Hepatocyte (in vitro differentiated cells): ENCODE measurements at regions not wholly inside any gene's neighbourhood (a gene's known extent, or its start where the extent isn't known, plus 50 kb on each side); places are given as distances from the start of the nearest gene placed in this dataset. TPM values are rescaled to one million over a fixed set of nuclear protein-coding genes. Genes with fewer than 3 reads are reported as not detected.

Source experiments
- DNase-seq: peaks from one replicate; pipeline ENCODE4 v3.0.0-alpha.2; 2016; ENCODE audit warnings: low spot score
- H2AFZ ChIP-seq: fragments of 200-600 bp; sonication (generic); 2 replicates; pipeline ENCODE4 v1.6.0; 2016; ENCODE audit warnings: antibody characterized with exemption, mild to moderate bottlenecking
- H3K27ac ChIP-seq: fragments of 200-600 bp; sonication (generic); 2 replicates; pipeline ENCODE4 v1.5.1; 2016; ENCODE audit warnings: mild to moderate bottlenecking
- H3K27me3 ChIP-seq: fragments of 200-600 bp; sonication (generic); 2 replicates; pipeline ENCODE4 v1.6.1; 2016
- H3K36me3 ChIP-seq: fragments of 200-600 bp; sonication (generic); replicated peaks from 2 replicates; pipeline ENCODE4 v1.5.1; 2016; ENCODE audit warnings: low read depth; ENCODE audit not compliant: insufficient read depth
- H3K4me1 ChIP-seq: fragments of 200-600 bp; sonication (generic); 2 replicates; pipeline ENCODE4 v1.5.1; 2016; ENCODE audit warnings: mild to moderate bottlenecking, moderate library complexity; ENCODE audit not compliant: insufficient read depth
- H3K4me2 ChIP-seq: fragments of 200-600 bp; sonication (generic); 2 replicates; pipeline ENCODE4 v1.6.0; 2016
- H3K4me3 ChIP-seq: fragments of 200-600 bp; sonication (generic); 2 replicates; pipeline ENCODE4 v1.5.1; 2016; ENCODE audit warnings: mild to moderate bottlenecking
- H3K79me2 ChIP-seq: fragments of 200-600 bp; sonication (generic); 2 replicates; pipeline ENCODE4 v1.6.0; 2017; ENCODE audit warnings: mild to moderate bottlenecking
- H3K9me2 ChIP-seq: fragments of 200-600 bp; sonication (generic); replicated peaks from 2 replicates; pipeline ENCODE4 v1.6.0; 2017; ENCODE audit warnings: mild to moderate bottlenecking; ENCODE audit not compliant: insufficient read depth
- H3K9me3 ChIP-seq: fragments of 200-600 bp; sonication (generic); 2 replicates; pipeline ENCODE4 v1.5.1; 2016; ENCODE audit warnings: low read depth, mild to moderate bottlenecking
- H4K20me1 ChIP-seq: fragments of 200-600 bp; sonication (generic); 2 replicates; pipeline ENCODE4 v1.6.0; 2016; ENCODE audit warnings: mild to moderate bottlenecking; ENCODE audit not compliant: insufficient read depth, poor library complexity, severe bottlenecking
- EZH2 ChIP-seq: fragments of 200-600 bp; sonication (generic); IDR thresholded peaks from 2 replicates; pipeline ENCODE4 v1.6.1; 2016; ENCODE audit warnings: antibody characterized with exemption, mild to moderate bottlenecking, borderline replicate concordance
- EZH2phosphoT487 ChIP-seq: fragments of 200-600 bp; sonication (generic); IDR thresholded peaks from one replicate; pipeline ENCODE4 v1.6.1; 2018; ENCODE audit warnings: antibody characterized with exemption, mild to moderate bottlenecking, low read depth, moderate library complexity; ENCODE audit not compliant: unreplicated experiment, severe bottlenecking
- WGBS: methylation state at CpG from one replicate; pipeline ENCODE4 v1.1.6; 2016; ENCODE audit warnings: low lambda C conversion rate; ENCODE audit errors: missing lambda C conversion rate; 5-methylcytosine and 5-hydroxymethylcytosine counted together
- microRNA-seq: library from miRNA; unstranded; fragments of <30 nt; microRNA quantifications from one replicate; pipeline ENCODE4, GENCODE V29; 2017
- small RNA-seq: library from RNA; depleted of rRNA; stranded (forward); fragments of <200 nt; gene quantifications from one replicate; pipeline ENCODE3, GENCODE V24; 2014
- TF ChIP-seq, protein P1 (sequence below): fragments of 200-600 bp; sonication (generic); IDR thresholded peaks from 2 replicates; pipeline ENCODE4 v1.5.1; 2016; ENCODE audit warnings: antibody characterized with exemption, mild to moderate bottlenecking; ENCODE audit not compliant: poor library complexity

DNA sequence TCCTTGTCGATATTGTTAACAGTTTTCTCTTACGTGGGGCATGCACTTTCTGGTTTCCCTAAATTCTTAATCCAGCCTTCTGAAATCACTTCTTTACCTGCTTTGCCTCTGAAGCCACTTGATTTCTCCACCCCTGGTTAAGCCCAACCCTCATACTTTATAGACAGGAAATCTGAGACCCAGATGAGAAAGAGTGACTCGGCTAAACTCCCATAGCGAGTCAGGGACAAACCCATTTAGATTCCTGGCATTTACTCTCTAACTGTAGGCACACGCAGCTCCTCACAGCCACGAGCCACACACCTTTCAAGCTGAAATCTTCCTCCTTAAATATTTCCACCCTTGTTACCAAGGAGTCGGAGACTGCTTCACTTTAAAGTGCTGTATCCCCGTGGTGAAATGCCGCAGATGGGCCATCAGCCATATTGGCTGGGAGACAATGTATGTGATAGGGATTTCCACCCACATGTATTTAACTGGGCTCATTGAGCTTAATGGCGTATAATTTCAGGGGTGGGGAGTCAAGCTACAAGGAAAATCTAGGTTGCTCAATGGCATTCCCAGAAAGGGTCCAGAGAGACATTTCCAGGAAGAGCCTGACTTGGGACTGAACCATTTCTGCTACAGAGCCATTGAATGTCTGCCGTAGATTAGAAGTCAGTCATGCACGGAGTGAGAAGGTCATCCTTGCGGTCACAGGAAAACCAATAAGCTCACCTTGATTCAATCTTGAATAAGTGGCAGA, 49.9 kb upstream of the GRK3 start:
- H3K27ac ChIP-seq: no peak overlapping the region
- H2AFZ ChIP-seq: no peak overlapping the region
- TF ChIP-seq EZH2phosphoT487: no peak
- TF ChIP-seq, protein P1, sequence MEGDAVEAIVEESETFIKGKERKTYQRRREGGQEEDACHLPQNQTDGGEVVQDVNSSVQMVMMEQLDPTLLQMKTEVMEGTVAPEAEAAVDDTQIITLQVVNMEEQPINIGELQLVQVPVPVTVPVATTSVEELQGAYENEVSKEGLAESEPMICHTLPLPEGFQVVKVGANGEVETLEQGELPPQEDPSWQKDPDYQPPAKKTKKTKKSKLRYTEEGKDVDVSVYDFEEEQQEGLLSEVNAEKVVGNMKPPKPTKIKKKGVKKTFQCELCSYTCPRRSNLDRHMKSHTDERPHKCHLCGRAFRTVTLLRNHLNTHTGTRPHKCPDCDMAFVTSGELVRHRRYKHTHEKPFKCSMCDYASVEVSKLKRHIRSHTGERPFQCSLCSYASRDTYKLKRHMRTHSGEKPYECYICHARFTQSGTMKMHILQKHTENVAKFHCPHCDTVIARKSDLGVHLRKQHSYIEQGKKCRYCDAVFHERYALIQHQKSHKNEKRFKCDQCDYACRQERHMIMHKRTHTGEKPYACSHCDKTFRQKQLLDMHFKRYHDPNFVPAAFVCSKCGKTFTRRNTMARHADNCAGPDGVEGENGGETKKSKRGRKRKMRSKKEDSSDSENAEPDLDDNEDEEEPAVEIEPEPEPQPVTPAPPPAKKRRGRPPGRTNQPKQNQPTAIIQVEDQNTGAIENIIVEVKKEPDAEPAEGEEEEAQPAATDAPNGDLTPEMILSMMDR: no peak
- TF ChIP-seq EZH2: no peak
- no peak for DNase-seq
- no peak overlapping the region for H3K4me2 ChIP-seq
- no peaks in the 10 kb centered on the region for H3K4me1 ChIP-seq
- H3K9me3 ChIP-seq: no peaks in the 10 kb centered on the region
- H4K20me1 ChIP-seq: no peaks in the 10 kb centered on the region
- H3K79me2 ChIP-seq: no peaks in the 10 kb centered on the region
- no peak overlapping the region for H3K4me3 ChIP-seq
- H3K27me3 ChIP-seq: no peaks in the 10 kb centered on the region
- 77% methylated on average over 13 of the region's 13 CpGs for WGBS
- H3K9me2 ChIP-seq: no peaks in the 10 kb centered on the region
- no peaks in the 10 kb centered on the region for H3K36me3 ChIP-seq

Small RNA genes lying in the stretch of these regions (microRNA-seq; reads per million reads assigned to microRNA genes)
- gene MIR6817: not detected

Small RNA genes lying in the stretch of these regions (small RNA-seq; reads per million reads assigned to genes)
- gene IGLL3P (not detected), gene MIR6817 (0.28 reads per million)
